DMS153 (cell line): ENCODE measurements at regions not wholly inside any gene's neighbourhood (a gene's known extent, or its start where the extent isn't known, plus 50 kb on each side); places are given as distances from the start of the nearest gene placed in this dataset.
"Not testable (repeated sequence)": the region's sequence is repeated elsewhere in the genome, so short reads cannot be mapped to it uniquely, and the experiment has no call there.

Experiments
- DNase-seq: peaks from one replicate; lab custom pipeline; 2025; lab: John Stamatoyannopoulos, UW

- DNase-seq, result no peak
Observed at GRCh38 chr1:234920136-234920842, 208.3 kb downstream of the TOMM20 start.

- DNase-seq, result no peak
Observed at GRCh38 chr1:234918961-234919761, 209.5 kb downstream of the TOMM20 start.

- peak; percentile 10 for DNase-seq
Observed at GRCh38 chr1:234918181-234918841, 210.3 kb downstream of the TOMM20 start.

GRCh38 chr1:234917495-234918180 lies 211.0 kb downstream of the TOMM20 start:
- DNase-seq, result no peak

GRCh38 chr1:234916840-234917239 lies 211.8 kb downstream of the TOMM20 start:
- DNase-seq, result no peak

GRCh38 chr1:234915924-234916675 lies 212.5 kb downstream of the TOMM20 start:
- peak; percentile 61 for DNase-seq

GRCh38 chr1:234914606-234915290 lies 213.9 kb downstream of the TOMM20 start:
- DNase-seq, result no peak

- DNase-seq, result no peak
Observed at GRCh38 chr1:234913771-234914170, 214.9 kb downstream of the TOMM20 start.

GRCh38 chr1:234913278-234913649 lies 215.4 kb downstream of the TOMM20 start:
- DNase-seq, result no peak

- DNase-seq, result no peak
Observed at GRCh38 chr1:234912548-234913277, 215.9 kb downstream of the TOMM20 start.

- no peak for DNase-seq
Observed at GRCh38 chr1:234911787-234912186, 216.8 kb downstream of the TOMM20 start.

- DNase-seq, result not testable (repeated sequence)
Observed at GRCh38 chr1:234911136-234911535, 217.5 kb downstream of the TOMM20 start.

- no peak for DNase-seq
Observed at GRCh38 chr1:234909851-234910250, 218.8 kb downstream of the TOMM20 start.

GRCh38 chr1:234909307-234909810 lies 219.3 kb downstream of the TOMM20 start:
- DNase-seq, result no peak

GRCh38 chr1:234908571-234908970 lies 220.1 kb downstream of the TOMM20 start:
- no peak for DNase-seq

- DNase-seq, result no peak
Observed at GRCh38 chr1:234907940-234908405, 220.7 kb downstream of the TOMM20 start.

GRCh38 chr1:234907208-234907939 lies 221.3 kb downstream of the TOMM20 start:
- DNase-seq, result no peak

GRCh38 chr1:234906654-234907053 lies 222.0 kb downstream of the TOMM20 start:
- DNase-seq, result no peak
